Ishikawa (cell line): ENCODE measurements at regions not wholly inside any gene's neighbourhood (a gene's known extent, or its start where the extent isn't known, plus 50 kb on each side); places are given as distances from the start of the nearest gene placed in this dataset.

Experiments used
- CEBPB ChIP-seq: IDR thresholded peaks from 2 replicates; pipeline ENCODE4 v1.6.1; 2012
- CREB1 ChIP-seq: IDR thresholded peaks from 2 replicates; pipeline ENCODE4 v1.6.1; 2012; ENCODE audit warnings: low read depth
- EP300 ChIP-seq: IDR thresholded peaks from 2 replicates; pipeline ENCODE4 v1.6.1; 2012; ENCODE audit warnings: borderline replicate concordance
- MAX ChIP-seq: IDR thresholded peaks from 2 replicates; pipeline ENCODE4 v1.6.1; 2012
- NFIC ChIP-seq: IDR thresholded peaks from 2 replicates; pipeline ENCODE4 v1.6.1; 2012
- RAD21 ChIP-seq: IDR thresholded peaks from 2 replicates; pipeline ENCODE4 v1.6.1; 2012; ENCODE audit warnings: low read depth
- REST ChIP-seq: IDR thresholded peaks from 2 replicates; pipeline ENCODE4 v1.6.1; 2012; ENCODE audit warnings: low read depth, mild to moderate bottlenecking
- TAF1 ChIP-seq: IDR thresholded peaks from 2 replicates; pipeline ENCODE4 v1.6.1; 2012; ENCODE audit warnings: low read depth, mild to moderate bottlenecking
- TCF12 ChIP-seq: IDR thresholded peaks from 2 replicates; pipeline ENCODE4 v1.6.1; 2012; ENCODE audit warnings: low read depth
- USF1 ChIP-seq: IDR thresholded peaks from 2 replicates; pipeline ENCODE4 v1.6.1; 2012
- YY1 ChIP-seq: IDR thresholded peaks from 2 replicates; pipeline ENCODE4 v1.6.1; 2012; ENCODE audit warnings: low read depth

GRCh38 chr12:66896797-66897196 lies 217.9 kb upstream of the GRIP1 start:
- TF ChIP-seq REST: no peak
- TF ChIP-seq MAX: no peak
- no peak for TF ChIP-seq YY1
- TF ChIP-seq TAF1: no peak
- no peak for TF ChIP-seq USF1
- no peak for TF ChIP-seq NFIC
- no peak for TF ChIP-seq CEBPB
- no peak for TF ChIP-seq RAD21
- TF ChIP-seq EP300: no peak
- no peak for TF ChIP-seq TCF12
- no peak for TF ChIP-seq CREB1
